Activated T-helper 1 cell treated with Interleukin-2 at 50 U/mL for 16 hours (primary cell): ENCODE measurements at regions not wholly inside any gene's neighbourhood (a gene's known extent, or its start where the extent isn't known, plus 50 kb on each side); places are given as distances from the start of the nearest gene placed in this dataset.
"Not testable (repeated sequence)": the region's sequence is repeated elsewhere in the genome, so short reads cannot be mapped to it uniquely, and the experiment has no call there.

ENCODE experiments used
- DNase-seq: peaks from one replicate; pipeline ENCODE4 v3.0.0-alpha.2; 2020; ENCODE audit warnings: low read depth

DNA sequence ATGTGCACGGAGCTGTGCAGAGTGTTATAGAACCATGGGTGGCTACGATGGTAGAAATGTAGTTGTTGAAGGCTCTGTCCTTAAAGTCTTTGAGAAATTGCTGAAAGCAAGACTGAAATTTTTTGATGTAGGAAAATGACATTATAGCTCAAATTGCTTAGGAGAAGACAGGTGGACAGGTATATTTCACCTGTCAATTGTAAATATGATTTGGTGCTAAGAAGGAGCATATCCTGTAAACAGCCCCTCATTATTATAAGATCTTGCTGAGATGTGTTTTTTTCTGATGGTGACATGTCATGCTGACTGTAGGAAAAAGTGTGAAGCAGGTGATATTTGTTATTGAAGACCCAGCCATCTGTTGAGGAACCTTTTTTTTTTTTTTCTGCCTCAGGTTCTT, 377.9 kb downstream of the PSAT1 start:
- no peak for DNase-seq

DNA sequence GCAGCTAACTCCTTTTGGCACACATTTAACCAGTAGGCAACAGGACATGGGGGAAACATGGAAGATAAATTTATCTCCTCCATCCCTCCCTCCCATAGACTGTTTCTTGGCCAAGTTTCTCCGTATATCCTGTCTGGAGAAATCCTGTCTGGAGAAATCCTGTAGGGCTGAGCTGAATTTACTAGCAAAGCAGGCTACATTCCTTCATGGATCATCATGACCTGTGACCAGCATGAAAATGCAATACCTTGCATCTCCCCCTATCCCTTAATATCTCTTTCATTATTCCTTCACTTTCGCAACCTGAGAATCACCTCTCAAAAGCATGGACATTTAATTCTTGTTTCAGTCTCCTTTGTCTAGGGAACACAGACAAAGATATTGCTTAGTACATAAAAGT, 379.1 kb downstream of the PSAT1 start:
- DNase-seq, result no peak

DNA sequence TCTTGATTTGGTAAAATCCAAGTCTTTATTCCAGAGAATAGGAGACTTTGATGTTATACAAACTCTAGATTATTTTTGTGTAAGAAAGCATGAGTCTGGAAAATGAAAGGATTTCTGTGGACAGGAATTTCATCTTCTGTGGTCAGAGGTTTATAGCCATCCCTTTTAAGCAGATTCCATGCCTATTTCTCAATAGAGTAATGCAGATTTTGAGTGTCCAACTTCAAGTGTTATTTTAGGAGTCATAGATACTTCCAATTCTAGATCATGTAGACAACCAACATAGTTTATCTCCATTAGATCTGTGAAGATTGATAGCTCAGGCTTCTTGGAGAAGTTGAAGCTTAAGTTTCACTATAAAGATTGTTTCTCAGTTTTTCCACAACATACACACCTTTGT, 379.7 kb downstream of the PSAT1 start:
- DNase-seq, result no peak

DNA sequence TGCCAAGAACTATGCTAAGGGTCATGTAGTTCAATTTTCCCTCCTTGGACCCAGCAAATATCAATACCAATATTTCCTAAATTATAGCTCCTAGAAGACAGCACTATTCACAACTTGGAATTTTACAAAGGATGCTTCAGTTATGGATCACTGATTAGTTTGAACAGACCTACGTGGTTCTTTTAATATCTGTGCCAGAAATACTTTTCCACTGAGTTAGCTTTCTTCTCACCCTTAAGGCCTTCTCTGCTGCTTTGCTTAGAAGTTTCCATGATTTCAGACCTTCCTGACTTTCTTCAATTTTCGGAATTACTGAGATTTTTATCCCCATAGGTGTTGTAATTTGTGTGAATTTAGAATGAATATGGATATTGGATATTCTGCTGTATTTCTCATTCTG, 380.4 kb downstream of the PSAT1 start:
- DNase-seq, result no peak

DNA sequence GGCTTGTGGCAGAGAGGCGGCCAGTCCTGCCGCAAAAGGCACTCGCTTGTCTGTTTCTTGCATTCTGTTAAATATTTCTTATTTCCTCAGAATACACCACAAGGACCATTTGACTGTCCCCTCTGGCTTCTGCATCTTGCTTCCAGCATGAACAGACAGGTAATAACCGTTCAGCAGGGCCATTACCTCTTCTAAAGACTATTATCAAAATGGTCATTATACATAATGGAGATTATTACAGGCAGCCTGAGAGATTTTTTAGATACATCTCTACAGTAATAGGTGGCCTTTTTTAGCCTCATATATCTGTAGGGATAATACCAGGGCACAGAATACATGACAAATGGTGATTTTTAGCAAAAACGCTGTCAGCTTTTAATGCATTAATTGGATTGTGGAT, 382.0 kb downstream of the PSAT1 start:
- DNase-seq, result no peak

DNA sequence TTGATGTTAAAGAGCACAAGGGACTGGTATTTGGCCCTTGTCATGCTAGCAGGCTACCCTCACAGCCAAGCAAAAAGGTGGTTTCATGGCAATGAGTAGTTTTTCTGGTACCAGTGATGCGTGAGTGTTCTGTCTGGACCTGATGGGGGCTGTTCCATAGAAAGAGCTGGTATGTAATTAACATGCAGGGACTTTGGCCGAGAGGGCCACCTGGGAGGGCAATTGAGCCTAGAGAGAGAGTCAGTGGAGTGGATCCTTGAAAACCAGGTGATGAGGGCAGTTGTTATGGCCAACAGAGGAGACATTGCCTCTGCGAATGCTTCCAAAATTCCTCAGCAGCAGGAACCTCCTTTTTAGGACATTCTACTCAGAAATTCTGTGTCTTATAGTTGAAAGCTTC, 383.3 kb downstream of the PSAT1 start:
- DNase-seq, result no peak

DNA sequence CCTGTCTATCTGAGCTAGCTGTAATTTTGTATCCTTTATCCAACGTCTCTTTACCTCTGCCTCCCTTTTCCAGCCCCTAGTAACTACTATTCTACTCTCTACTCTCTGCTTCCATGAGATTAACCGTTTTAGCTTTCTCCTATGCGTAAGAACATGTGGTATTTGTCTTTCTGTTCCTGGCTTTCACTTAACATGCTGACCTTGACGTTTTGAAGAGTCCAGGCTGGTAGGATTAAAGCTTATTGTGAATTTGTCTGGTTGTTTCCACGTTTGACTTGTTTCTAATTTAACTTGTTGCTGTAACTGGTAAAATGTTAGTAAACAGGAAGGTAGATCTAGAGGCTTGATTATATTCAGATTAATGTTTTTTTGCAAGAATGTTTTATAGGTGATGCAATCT, 385.3 kb downstream of the PSAT1 start:
- DNase-seq, result no peak

DNA sequence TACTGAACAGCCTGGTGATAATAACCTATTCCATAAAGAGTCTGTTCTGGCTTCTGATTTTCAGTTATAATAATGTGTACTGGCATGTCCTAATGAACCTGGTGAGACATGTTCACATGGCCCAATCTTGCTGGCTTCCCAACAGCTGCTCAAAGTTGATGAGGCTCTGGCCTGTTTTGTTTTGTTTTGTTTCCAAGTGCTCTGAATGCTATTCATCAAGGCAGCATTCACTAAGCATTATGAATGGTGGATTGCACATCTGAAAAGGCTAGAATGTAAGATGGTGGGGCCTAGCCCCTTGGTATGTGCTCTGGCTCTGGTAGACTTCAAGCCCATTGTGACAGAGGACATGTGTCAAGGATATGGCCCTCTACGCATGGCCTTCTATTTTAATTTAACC, 388.5 kb downstream of the PSAT1 start:
- no peak for DNase-seq

DNA sequence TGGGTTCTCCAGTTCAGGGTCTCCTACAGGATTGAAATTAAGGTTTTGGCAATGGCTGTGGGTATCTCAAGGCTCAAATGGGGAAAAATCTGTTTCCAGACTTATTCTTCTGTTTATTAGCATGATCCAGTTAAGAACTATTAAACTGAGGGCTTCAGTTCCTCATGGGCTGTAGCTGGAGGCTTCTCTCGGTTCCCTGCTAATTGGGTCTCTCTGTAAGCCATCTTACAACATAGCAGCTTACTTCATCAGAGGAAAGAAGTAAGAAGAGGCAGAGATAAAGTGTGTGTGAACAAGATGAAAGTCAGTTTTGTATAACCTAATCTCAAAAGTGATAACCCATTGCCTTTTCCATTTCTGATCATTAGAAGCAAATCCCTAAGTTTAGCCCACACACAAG, 391.9 kb downstream of the PSAT1 start:
- no peak for DNase-seq

DNA sequence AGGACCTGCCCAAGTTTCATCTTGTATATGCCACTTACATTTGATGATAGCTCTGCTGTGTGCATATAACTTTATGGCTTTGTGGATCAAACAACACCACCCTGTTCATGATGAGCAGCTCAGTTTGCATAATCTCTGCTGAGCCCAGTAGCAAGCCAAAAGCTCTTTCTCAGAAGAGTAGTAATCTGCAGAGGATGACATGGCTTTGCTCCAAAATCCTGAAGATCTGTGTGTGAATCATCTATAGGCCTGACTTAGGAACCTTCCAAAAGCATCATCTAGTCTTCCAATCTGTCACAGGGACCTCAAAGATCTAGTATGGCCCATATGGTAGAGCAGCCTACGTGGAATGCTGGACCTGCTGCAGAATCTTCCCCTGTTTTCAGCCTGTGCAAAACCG, 394.6 kb downstream of the PSAT1 start:
- no peak for DNase-seq

DNA sequence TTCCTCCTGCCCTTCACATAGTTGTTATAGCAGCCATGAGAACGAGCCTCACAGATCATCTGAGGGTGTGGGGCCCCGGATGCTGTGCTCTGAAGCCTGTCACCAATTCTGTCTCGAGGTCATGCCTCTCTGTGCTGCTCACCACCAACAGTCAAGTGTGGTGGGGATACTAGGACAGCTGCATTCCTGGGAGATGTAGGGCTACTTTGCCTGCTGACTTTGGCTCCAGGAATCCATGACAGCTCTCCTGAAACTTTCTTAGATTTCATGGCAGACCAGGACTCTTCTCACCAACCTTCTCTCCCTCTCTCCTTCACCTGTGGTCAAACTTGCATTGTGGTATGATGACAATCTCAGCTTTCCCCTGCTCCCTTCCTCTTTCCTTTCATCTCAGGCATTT, 395.9 kb downstream of the PSAT1 start:
- DNase-seq, result no peak

DNA sequence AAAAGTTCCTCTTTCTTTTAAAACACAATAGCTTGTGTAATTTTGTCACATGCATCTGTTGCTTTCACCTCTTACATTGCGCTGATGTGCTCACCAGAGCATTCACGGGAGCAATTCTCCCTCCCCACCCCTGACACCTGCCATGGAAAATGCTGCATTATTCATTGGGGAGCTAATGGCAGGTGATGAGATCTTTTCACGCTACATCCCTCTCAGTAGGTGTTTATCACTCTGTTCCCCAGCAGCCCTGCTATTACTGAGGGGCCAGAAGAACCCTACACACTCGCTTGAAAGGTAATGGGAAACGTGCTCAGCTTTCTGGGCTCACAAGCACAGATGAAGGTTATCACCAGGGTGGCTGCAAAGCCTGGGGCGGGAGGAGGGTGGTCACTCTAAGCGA, 398.0 kb downstream of the PSAT1 start:
- DNase-seq, result no peak

DNA sequence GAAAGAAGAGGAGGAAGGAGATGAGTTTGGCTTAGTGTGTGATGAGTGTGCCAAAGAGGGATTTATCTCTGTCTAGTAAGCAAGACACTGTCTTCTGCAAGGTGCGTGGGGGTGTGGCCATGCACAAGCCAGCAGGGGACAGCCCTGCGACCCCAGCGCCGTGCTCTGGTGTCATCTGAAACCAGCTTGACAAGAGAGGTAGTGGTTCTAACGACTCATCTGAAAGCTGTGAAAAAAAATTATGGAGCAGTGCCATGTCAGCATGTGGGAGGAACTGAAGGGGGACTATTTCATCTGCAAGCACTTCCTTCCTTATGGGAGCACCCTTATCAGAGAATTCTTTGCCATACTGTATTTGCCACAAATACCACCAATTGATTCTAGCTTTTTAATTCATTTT, 398.6 kb downstream of the PSAT1 start:
- DNase-seq, result no peak

DNA sequence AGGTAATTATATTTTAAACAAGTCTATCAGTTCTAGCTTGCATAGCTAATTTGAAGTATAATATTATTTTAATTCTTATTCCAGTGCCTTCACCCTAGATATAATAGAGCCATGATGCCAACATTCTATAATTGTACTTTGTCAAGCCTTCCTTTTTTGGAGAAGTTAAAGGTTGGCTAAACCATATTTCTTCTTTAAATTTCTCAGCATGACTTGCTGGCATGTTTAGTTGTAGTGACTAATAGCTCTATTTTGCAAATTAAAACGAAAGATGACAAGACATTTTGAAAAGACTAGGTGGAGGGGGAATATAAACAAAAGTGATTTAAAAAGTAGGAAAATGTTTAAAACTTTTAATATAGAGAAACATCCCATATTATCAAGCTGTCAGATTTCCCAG, 400.7 kb downstream of the PSAT1 start:
- no peak for DNase-seq

DNA sequence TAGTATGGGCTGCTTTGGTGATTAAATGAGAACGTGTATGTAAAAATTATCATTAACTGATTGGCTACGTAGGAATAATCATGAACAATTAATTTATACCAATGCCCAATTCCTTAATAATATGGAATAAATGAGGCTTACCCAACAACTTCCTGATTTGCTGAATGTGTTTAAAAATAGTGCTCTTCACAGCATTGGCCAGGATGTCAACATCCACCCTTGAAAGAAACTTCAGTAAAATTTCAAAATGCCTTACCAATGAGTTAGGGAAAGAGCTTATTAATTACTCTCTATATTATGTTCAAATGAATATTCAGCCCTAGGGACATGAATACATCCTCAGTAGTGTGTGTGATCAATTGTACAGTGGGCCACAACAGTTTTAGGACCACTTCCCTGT, 401.4 kb downstream of the PSAT1 start:
- no peak for DNase-seq

DNA sequence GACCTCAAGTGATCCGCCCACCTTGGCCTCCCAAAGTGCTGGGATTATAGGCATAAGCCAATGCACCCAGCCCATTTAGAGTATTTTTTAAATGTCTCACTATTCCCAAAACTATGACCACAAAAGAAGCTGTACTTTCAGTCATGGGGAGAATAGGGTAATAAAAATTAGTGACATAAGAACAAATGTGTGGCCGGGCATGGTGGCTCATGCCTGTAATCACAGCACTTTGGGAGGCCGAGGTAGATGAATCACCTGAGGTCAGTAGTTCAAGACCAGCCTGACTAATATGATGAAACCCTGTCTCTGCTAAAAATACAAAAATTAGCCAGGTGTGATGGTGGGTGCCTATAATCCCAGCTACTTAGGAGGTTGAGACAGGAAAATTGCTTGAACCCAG, 402.3 kb downstream of the PSAT1 start:
- not testable (repeated sequence) for DNase-seq

DNA sequence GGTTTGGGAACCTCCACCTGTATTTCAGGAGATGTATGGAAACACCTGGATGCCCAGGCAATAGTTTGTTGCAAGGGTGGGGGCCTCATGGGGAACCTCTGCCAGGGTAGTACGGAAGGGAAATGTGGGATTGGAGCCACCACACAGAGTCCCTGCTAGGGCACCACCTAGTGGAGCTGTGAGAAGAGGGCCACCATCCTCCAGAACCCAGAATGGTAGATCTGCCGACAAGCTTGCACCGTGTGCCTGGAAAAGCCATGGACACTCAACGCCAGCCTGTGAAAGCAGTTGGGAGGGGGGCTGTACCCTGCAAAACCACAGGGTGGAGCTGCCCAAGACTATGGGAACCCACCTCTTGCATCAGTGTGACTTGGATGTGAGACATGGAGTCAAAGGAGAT, 407.2 kb downstream of the PSAT1 start:
- not testable (repeated sequence) for DNase-seq

DNA sequence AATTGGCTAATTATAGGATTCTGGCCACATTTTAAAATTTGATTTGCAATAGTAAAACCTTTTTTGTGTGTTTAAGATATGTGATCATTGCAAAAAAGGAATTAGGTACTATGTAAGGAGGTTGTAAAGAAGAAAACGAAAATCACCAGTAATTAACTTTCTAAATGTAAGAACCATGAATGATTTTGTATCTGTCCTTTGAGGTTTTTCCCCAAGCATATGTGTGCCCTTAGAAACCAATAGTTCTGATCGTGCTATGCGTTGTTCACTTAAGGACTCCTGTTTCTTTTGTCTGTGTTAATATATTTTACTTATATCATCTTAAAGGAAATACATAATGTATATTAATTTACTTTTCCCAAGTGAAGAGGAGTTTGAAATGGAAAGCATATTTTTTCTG, 410.2 kb downstream of the PSAT1 start:
- DNase-seq, result no peak

DNA sequence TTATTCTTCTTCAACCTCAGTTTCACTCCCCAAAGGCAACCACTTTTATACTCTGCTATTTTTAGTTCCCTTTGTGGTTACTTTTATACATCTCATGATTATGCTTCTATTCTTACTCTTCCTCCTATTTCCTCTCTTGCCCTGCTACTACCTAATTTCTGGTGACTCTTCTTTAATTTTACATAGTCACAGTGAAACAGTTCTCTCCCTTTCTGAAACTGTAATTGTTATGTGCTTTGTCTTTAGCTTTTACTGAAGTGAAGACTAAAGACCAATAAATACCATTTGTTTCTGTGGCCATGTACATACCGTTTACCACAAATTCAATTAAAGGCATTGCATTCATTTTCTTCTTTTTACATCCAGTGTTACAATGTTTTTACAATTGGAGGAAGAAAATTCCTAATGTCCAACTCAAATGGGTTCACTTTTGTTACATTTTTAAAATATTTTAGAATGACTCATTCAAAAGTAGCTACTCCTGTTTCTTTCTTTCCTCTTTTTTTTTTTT, 410.6 kb downstream of the PSAT1 start:
- no peak for DNase-seq

DNA sequence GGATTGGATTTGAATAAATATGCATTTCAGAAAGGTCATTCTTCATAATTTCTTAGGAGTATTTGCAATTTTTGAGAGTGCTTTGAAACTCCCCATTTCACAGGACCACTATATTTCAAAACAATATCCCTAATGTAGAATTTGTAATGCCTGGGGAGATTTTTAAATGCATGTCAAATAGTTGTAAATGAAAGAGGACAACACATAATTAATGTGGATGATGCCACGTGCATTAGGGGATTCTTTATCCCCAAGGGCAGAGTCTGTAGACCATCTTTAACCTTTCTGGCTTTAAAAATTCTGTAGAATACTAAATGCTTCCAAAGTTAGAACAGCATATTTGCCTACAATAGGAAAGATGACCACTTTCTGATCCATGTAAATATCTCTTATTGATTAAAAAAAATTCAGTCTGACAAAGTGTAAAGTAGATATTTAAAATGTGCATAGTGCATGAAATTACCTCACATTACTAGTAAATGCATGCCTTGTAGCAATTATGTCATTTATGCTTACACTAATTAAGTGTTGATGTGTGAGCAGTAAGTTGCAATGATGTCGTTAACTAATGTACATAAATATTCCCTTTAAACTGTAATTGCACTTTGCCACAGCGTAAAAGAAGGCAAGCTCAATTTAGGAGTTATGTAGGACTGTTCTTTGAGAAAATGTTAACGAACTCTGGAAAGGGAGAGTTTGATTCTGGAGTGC, 416.1 kb downstream of the PSAT1 start:
- DNase-seq, result no peak

DNA sequence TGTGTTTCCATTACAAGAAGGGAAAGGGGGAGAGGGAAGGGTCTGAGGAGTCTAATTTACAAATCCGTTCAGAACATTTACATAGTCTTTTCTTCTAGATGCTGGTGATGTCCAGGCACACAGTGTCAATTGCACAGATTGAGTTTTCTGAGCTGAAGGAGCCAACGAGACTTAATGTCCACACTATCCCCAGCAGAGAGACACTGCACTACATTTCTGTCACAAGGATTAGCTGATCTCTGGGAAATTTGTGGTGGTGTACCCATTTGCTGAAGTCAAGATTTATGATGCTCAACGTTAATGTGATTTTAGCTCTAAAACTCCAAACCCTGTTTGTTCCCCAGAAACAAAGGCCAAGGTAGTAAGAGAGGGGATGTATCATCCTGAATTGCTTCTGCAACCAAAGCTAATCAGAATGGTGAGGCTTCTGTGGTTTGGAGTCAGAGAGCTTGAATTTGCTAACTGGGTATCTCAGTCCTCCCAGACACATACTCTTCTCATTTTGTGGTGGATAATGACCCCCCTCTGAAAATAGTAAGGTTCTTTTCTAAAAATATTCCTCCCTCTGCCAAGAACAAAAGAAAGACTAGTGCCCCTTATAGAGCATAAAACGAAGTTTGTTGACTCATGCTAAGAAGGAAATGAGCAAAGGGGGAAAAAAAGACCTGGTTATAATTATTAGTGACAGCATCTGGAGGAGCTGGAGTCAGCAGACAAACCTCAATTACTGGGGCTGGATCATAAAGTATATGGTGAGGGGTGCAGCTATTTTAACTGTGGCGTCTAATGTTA, 416.9 kb downstream of the PSAT1 start:
- DNase-seq, result no peak

DNA sequence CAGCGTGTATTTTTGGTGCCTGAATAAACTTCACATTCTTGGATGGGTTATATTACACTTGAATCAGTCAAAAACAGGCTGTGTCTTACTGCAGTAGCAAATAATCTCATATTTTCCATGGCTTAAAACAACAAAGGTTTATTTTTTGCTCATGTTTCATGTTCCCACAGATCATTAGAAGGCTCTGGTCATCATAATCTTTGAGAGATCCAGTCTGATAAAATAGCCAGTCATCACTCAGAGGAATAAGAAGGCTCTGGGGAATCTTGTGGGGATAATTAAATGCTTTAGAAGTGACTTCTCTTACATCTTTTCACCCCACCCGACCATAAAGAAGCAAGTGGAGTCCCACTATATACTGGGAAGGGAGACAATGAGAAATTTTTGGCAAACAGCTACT, 417.7 kb downstream of the PSAT1 start:
- DNase-seq, result no peak

DNA sequence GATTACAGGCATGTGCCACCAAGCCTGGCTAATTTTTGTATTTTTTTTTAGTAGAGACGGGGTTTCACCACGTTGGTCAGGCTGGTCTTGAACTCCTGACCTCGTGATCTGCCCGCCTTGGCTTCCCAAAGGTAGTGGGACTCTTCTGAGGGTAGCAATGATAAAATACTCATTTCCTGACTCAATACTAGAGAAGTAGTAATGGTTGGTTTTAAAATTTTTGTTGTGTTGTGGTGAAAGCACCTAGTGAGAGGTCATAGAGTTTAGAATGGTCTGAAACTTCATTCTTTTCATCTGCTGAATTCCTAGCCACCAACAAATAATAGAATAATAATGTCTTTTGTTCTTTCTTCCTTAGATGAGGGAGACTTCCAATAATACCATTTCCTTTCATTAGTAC, 422.1 kb downstream of the PSAT1 start:
- not testable (repeated sequence) for DNase-seq

DNA sequence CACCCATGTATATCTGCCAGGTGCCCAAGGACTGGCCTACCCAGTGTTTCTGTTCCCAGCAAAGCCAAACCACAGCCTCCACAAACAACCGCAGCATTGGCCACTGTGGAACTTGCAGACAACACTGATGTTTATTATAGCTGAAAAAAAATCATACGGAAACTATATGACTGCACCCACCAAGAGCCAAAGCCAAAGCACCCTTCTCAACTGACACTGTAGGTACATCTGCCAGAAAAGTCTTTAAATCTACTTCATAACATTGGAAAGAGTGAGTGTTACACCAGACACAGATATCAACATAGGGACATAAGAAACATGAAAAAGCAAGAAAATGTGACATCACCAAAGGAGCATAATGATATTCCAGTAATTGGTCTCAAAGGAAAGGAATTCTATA, 428.0 kb downstream of the PSAT1 start:
- DNase-seq, result no peak
